GM12891 (cell line): ENCODE measurements at regions not wholly inside any gene's neighbourhood (a gene's known extent, or its start where the extent isn't known, plus 50 kb on each side); places are given as distances from the start of the nearest gene placed in this dataset.

Source experiments
- PAX5 ChIP-seq: IDR thresholded peaks from 2 replicates; pipeline ENCODE4 v1.6.1; 2011; ENCODE audit warnings: low read length, moderate library complexity, mild to moderate bottlenecking; ENCODE audit not compliant: insufficient read depth, severe bottlenecking
- POLR2A ChIP-seq: IDR thresholded peaks from 2 replicates; pipeline ENCODE4 v1.6.1; 2011; ENCODE audit warnings: low read depth, low read length, control low read depth
- POLR2AphosphoS5 ChIP-seq: IDR thresholded peaks from 2 replicates; pipeline ENCODE4 v1.6.1; 2011; ENCODE audit warnings: low read depth, low read length, control low read depth
- POU2F2 ChIP-seq: IDR thresholded peaks from 2 replicates; pipeline ENCODE4 v1.6.1; 2011; ENCODE audit warnings: low read depth, mild to moderate bottlenecking, control low read depth, low read length, moderate library complexity
- SPI1 ChIP-seq: IDR thresholded peaks from 2 replicates; pipeline ENCODE4 v1.6.1; 2011; ENCODE audit warnings: low read depth, low read length, control low read depth
- TAF1 ChIP-seq: IDR thresholded peaks from 2 replicates; pipeline ENCODE4 v1.6.1; 2011; ENCODE audit warnings: low read depth, low read length, control low read depth

DNA sequence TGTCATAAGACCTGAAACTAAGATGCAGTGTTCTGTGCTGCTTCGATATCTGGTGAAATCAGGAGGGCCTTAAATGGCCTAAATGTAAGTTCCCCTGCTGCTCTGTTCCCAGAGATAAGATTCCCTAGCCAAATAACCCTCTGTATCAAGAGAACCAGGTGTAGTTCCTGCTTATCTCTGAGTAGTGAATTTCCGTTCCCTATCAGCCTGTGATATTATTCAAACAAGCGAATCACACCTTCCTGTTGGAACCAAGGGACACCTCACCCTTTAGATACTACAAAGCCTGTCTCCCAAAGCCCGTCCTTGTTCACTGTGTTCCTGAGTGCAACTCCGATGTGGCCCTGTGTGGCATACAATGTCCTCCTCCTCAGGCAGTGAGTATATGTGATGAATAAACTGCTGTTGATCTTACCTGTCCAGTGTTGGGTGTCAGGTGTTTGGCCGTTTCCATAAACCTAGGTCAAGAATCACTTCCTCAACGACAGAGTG is 52.2 kb upstream of the COCH start:
- TF ChIP-seq POLR2AphosphoS5 = no peak
- TF ChIP-seq POLR2A = no peak
- no peak for TF ChIP-seq SPI1
- no peak for TF ChIP-seq TAF1
- no peak for TF ChIP-seq POU2F2
- TF ChIP-seq PAX5 = no peak
